ENCODE measurements at regions not wholly inside any gene's neighbourhood (a gene's known extent, or its start where the extent isn't known, plus 50 kb on each side); places are given as distances from the start of the nearest gene placed in this dataset.

GRCh38 chr12:126487431-126487980 is 1422.3 kb downstream of the AACS start (continued):
- TF ChIP-seq ZNF462 (CRISPR knock-in tag; IDR thresholded peaks at IDR 0.05) (no peak), STAT1 (IDR thresholded peaks at IDR 0.05; ENCODE audit: unreplicated experiment) (no peak), EZH2phosphoT487 (IDR thresholded peaks at IDR 0.05; ENCODE audit: unreplicated experiment) (no peak), NANOG (IDR thresholded peaks at IDR 0.05; ENCODE audit: borderline replicate concordance) (no peak), POLR2AphosphoS5 (IDR thresholded peaks at IDR 0.05; ENCODE audit: low read depth) (no peak), ZNF114 (CRISPR knock-in tag; IDR thresholded peaks at IDR 0.05) (no peak)
- TF ChIP-seq, protein P1, sequence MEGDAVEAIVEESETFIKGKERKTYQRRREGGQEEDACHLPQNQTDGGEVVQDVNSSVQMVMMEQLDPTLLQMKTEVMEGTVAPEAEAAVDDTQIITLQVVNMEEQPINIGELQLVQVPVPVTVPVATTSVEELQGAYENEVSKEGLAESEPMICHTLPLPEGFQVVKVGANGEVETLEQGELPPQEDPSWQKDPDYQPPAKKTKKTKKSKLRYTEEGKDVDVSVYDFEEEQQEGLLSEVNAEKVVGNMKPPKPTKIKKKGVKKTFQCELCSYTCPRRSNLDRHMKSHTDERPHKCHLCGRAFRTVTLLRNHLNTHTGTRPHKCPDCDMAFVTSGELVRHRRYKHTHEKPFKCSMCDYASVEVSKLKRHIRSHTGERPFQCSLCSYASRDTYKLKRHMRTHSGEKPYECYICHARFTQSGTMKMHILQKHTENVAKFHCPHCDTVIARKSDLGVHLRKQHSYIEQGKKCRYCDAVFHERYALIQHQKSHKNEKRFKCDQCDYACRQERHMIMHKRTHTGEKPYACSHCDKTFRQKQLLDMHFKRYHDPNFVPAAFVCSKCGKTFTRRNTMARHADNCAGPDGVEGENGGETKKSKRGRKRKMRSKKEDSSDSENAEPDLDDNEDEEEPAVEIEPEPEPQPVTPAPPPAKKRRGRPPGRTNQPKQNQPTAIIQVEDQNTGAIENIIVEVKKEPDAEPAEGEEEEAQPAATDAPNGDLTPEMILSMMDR (conservative IDR thresholded peaks at IDR 0.05; ENCODE audit: low read depth in 2 of 2): no peak
- TF ChIP-seq, protein P2, sequence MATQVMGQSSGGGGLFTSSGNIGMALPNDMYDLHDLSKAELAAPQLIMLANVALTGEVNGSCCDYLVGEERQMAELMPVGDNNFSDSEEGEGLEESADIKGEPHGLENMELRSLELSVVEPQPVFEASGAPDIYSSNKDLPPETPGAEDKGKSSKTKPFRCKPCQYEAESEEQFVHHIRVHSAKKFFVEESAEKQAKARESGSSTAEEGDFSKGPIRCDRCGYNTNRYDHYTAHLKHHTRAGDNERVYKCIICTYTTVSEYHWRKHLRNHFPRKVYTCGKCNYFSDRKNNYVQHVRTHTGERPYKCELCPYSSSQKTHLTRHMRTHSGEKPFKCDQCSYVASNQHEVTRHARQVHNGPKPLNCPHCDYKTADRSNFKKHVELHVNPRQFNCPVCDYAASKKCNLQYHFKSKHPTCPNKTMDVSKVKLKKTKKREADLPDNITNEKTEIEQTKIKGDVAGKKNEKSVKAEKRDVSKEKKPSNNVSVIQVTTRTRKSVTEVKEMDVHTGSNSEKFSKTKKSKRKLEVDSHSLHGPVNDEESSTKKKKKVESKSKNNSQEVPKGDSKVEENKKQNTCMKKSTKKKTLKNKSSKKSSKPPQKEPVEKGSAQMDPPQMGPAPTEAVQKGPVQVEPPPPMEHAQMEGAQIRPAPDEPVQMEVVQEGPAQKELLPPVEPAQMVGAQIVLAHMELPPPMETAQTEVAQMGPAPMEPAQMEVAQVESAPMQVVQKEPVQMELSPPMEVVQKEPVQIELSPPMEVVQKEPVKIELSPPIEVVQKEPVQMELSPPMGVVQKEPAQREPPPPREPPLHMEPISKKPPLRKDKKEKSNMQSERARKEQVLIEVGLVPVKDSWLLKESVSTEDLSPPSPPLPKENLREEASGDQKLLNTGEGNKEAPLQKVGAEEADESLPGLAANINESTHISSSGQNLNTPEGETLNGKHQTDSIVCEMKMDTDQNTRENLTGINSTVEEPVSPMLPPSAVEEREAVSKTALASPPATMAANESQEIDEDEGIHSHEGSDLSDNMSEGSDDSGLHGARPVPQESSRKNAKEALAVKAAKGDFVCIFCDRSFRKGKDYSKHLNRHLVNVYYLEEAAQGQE (IDR thresholded peaks at IDR 0.05; ENCODE audit: unreplicated experiment): no peak
